ENCODE measurements at regions not wholly inside any gene's neighbourhood (a gene's known extent, or its start where the extent isn't known, plus 50 kb on each side); places are given as distances from the start of the nearest gene placed in this dataset.

DNA sequence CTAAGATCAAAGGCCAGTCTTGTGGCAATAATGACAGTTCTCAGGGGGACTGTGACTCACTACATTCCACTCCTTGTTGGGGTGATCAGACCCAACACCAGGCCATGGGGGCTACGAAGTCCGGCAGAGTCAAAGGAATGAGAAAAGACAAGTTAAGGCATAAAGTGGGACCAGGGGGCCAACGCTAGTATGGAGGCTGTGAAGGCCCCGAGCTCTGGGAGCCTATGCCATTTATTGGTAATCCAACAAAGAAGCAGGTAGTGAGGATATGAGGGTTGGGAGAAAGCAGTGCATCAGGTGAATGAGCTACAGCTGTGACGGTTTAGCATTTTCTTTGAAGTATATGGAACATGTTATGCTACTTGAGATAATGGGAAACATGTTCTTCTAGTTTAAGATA lies 104.4 kb upstream of the C2CD4B start:
- Histone ChIP-seq H3K27me3 (ENCODE audit: control insufficient read depth, insufficient read depth, low read length) (no peaks in the 10 kb centered on the region), H3K4me3 (ENCODE audit: low read depth, low read length) (no peak overlapping the region), H3K36me3 (ENCODE audit: control insufficient read depth, insufficient read depth, low read length) (no peaks in the 10 kb centered on the region)
- POLR2A ChIA-PET: no interaction called here
- TF ChIP-seq, protein P1, sequence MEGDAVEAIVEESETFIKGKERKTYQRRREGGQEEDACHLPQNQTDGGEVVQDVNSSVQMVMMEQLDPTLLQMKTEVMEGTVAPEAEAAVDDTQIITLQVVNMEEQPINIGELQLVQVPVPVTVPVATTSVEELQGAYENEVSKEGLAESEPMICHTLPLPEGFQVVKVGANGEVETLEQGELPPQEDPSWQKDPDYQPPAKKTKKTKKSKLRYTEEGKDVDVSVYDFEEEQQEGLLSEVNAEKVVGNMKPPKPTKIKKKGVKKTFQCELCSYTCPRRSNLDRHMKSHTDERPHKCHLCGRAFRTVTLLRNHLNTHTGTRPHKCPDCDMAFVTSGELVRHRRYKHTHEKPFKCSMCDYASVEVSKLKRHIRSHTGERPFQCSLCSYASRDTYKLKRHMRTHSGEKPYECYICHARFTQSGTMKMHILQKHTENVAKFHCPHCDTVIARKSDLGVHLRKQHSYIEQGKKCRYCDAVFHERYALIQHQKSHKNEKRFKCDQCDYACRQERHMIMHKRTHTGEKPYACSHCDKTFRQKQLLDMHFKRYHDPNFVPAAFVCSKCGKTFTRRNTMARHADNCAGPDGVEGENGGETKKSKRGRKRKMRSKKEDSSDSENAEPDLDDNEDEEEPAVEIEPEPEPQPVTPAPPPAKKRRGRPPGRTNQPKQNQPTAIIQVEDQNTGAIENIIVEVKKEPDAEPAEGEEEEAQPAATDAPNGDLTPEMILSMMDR (IDR thresholded peaks at IDR 0.05; ENCODE audit: insufficient read depth, low read depth, low read length): no peak
- no peak for DNase-seq (ENCODE audit: low read depth)
- CTCF ChIA-PET: no interaction called here

DNA sequence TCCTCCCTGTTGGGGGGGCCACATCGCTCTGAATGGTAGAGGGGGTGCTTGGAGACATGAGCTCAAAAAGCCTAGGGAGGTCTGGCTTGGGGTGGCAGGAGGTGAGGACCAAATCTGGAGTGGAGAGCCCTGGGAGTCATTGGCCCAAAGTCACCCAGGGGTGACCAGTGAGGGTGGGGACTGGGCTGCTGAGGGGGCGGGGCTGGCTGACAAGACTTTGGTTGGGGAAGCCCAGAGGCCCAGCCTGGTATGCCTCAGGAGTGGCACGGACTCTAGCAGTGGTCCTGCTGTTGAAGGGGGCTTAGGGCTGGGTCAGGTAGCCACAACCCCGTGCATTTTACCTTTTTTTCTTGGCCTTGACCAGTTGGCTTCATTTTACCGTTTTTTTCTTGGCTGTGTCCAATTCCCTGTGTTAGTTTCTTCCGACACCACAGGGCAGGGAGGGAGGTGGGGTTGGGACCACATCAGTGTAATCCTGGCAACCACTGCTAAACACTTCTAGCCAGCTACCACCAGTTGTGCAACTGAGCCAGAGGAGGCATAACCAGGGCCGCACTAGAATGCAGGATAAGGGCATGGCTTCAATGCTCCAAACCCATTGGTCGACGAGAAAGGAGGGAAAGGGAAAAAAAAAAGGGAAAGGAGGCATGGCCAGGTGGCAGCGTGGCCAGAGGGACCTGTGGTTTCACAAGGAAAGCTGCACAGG lies 105.3 kb upstream of the C2CD4B start:
- TF ChIP-seq, protein P1 (IDR thresholded peaks at IDR 0.05; ENCODE audit: insufficient read depth, low read depth, low read length): no peak
- no peaks in the 10 kb centered on the region for H3K36me3 ChIP-seq (ENCODE audit: control insufficient read depth, insufficient read depth, low read length)
- ChIA-PET POLR2A (no interaction called here), CTCF (no interaction called here)
- no peak overlapping the region for H3K4me3 ChIP-seq (ENCODE audit: low read depth, low read length)
- no peak for DNase-seq (ENCODE audit: low read depth)
- H3K27me3 ChIP-seq (ENCODE audit: control insufficient read depth, insufficient read depth, low read length): no peaks in the 10 kb centered on the region

DNA sequence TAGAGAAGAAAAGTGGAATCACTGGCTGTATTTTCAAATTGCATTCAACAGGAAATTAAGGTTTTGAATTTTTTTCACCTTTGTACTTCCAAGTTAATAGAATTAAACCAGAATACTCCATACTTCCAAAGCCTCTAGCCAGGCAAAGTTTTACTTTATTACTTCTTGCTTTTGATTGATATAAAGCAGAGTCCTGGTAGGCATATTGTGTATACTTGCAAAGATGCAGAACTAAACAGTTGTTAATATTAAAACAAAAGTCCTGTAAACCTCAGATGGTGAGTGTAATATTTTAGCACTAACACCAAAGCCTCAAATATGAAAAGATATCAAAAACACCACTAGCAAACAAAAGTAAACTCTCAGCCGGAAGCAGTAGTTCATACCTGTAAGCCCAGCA lies 107.2 kb upstream of the C2CD4B start:
- Histone ChIP-seq H3K27me3 (ENCODE audit: control insufficient read depth, insufficient read depth, low read length) (no peaks in the 10 kb centered on the region), H3K36me3 (ENCODE audit: control insufficient read depth, insufficient read depth, low read length) (no peaks in the 10 kb centered on the region), H3K4me3 (ENCODE audit: low read depth, low read length) (no peak overlapping the region)
- ChIA-PET CTCF (no interaction called here), POLR2A (no interaction called here)
- TF ChIP-seq, protein P1 (IDR thresholded peaks at IDR 0.05; ENCODE audit: insufficient read depth, low read depth, low read length): no peak
- no peak for DNase-seq (ENCODE audit: low read depth)

DNA sequence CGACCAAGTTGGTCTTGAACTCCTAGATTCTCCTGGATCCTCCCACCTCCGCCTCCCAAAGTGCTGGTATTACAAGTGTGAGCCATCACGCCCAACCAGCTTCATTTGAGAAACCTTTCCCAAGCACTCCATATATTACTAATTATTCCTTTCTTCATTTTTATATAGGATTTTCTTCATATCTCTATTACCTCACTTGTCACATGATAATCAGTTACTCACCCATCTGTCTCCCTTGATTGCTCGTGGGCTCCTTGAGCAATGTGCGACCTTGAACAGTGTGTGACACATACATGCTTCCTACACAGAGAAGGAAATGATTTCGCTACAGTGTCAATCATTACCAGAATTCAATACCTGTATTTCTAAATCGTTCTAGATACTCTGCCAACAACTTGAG lies 110.7 kb upstream of the C2CD4B start:
- POLR2A ChIA-PET: no interaction called here
- TF ChIP-seq, protein P1 (IDR thresholded peaks at IDR 0.05; ENCODE audit: insufficient read depth, low read depth, low read length): no peak
- no peak for DNase-seq (ENCODE audit: low read depth)
- Histone ChIP-seq H3K27me3 (ENCODE audit: control insufficient read depth, insufficient read depth, low read length) (0 out of 2 replicates have a peak, but pooled peaks cover 1% of the 10 kb centered on the region), H3K4me3 (ENCODE audit: low read depth, low read length) (no peak overlapping the region), H3K36me3 (ENCODE audit: control insufficient read depth, insufficient read depth, low read length) (no peaks in the 10 kb centered on the region)
- CTCF ChIA-PET: interaction anchor here (0.6 kb wide), 1 partner anchor 467 kb away, joined by 3 read pairs; no protein-coding TSS in a partner anchor

DNA sequence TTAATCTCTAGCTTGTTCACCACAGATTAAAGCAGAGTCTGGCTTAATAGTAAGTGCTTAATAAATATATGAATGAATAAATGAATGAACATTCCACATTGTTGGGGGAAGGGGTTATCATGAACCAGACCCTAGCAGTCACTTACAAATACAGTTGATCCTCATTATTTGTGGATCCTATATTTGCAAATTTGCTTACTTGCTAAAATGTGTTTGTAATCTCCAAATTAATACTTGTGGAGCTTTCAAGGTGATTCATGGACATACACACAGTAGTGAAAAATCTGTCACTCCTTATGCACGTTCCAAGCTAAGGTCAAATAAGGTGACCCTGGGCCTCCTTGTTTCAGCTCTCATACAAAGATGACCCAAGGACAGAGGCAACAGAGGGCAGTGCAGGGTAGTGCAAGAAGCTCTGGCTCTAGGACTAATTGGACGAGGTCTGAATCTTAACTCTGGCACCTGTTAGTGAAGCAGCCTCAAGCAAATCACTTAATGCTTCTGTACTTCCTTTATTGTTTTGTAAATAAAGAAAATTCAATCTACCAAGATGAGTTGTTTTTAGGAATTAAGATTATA lies 112.8 kb upstream of the C2CD4B start:
- H3K36me3 ChIP-seq (ENCODE audit: control insufficient read depth, insufficient read depth, low read length): no peaks in the 10 kb centered on the region
- CTCF ChIA-PET: interaction anchor here (0.8 kb wide), 1 partner anchor 137 kb away, joined by 3 read pairs; no protein-coding TSS in a partner anchor
- H3K27me3 ChIP-seq (ENCODE audit: control insufficient read depth, insufficient read depth, low read length): 0 out of 2 replicates have a peak, but pooled peaks cover 1% of the 10 kb centered on the region
- TF ChIP-seq, protein P1 (IDR thresholded peaks at IDR 0.05; ENCODE audit: insufficient read depth, low read depth, low read length): no peak
- POLR2A ChIA-PET: no interaction called here
- H3K4me3 ChIP-seq (ENCODE audit: low read depth, low read length): no peak overlapping the region
- DNase-seq (ENCODE audit: low read depth): no peak
